GM18511 (cell line): ENCODE measurements at regions not wholly inside any gene's neighbourhood (a gene's known extent, or its start where the extent isn't known, plus 50 kb on each side); places are given as distances from the start of the nearest gene placed in this dataset.
"Not testable (repeated sequence)": the region's sequence is repeated elsewhere in the genome, so short reads cannot be mapped to it uniquely, and the experiment has no call there.

Experiments
- ATAC-seq: cut with Tn5 transposase; IDR thresholded peaks from one replicate; pipeline ENCODE4 v1.9.1; 2021; ENCODE audit warnings: mild to moderate bottlenecking, moderate library complexity; ENCODE audit not compliant: unreplicated experiment

DNA sequence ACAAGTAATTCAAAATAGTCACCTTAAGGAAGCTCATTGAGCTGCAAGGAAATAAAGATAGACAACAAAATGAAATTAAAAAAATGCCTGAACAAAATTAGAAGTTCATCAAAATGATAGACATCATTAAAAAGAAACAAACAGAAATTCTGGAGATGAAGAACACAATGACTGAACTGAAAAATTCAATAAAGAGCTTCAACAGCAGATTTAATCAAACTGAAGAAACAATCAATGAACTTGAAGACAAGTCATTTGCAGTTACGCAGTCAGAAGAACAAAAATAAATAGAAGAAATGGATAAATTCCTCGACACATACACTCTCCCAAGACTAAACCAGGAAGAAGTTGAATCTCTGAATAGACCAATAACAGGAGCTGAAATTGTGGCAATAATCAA is 390.0 kb upstream of the SPAG17 start:
- no peak for ATAC-seq

DNA sequence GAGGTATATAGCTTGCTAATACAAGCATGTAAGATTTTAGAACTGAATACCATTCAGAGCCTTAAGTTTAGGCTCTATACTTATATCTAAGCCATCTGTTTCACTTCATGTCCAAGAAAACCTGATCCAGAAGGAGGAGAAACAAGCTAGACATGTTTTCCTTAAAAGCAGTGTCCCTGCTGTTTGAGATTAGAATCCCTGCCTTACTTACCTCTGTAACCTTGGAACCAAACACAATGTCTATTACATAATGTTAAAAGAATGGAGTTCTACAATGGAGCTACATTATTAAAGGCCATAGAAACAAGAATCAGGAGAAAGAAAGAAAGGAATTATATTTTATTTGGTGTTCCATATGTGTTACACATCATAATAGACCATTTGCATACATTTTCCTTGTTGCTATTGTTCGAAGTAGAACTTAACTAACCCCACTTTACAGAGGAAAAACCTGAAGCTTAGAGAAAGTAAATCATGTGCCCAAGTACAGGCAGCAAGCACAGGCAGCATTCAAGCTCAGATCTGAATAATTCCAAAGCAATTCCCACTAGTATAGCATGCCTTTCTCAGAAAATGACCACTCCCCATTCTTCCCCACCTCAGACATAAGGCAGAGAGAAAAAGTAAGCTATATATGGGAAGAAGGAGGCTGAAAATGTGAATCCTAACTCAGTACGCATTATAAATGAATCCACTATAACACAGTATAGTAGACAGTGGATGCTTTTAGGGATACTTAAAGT is 380.1 kb upstream of the SPAG17 start:
- no peak for ATAC-seq

DNA sequence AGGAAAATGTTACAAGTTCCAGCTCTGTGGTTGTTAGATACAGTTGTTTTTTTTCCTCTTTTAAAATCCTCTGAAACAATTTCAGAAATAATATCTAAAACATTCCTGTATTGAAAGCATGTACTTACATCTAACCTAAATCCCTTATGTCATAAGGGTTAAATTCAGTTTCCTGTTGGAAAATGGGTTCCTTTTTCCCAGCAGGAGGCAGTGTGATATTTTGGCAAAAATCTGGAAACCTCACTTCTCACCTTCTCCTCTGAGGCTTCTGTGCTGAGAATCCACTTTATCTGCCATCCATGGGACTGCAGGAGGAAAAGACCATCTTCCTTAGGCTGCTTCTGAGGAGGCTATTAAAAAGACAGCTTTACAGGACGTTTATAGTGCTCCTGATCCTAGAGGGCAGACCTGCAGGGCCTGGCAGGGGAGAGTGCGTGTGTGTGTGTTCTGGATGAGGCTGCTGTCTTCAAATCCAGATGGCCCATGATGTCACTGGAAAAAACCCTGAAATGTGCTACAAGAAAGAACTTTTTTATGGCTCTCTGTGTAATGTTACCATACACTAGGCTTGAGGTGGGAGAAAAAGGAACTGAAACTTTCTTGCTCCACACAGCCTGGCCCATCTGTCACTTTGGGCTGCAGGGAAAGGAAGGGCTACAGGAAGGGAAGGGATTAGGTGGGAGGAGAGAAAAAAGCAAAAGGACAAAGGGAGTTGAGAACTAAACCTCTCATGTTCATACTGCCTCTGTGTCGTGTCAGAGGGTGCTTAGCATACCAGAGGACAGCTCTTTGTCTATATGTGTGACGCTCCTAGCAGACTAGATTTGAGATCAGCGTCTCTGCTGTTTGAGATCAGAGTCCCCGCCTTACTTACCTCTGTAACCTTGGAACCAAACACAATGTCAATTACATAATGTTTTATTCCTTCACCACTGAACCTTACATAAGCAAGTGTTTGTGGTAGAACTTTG is 379.2 kb upstream of the SPAG17 start:
- peak; percentile 89 for ATAC-seq

GRCh38 chr1:118558933-118559332 is 373.9 kb upstream of the SPAG17 start:
- ATAC-seq, result no peak

DNA sequence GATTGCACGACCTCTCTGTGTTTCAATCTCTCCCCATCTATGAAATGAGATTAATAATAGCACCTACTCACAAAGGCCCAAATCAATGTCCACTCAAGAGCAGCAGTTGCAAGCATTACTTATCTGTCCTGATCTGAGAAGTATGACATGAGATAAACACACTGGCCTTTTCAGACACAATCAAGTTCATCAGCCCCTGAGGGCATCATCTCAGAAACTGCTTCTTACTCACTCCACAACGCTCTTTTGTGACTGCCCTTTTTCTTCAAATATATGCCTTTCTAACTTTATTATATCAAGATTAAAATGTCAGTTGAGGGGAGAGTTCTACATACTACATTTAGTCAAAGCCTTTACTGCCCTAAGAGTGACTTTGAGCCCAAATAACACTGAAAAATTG is 371.9 kb upstream of the SPAG17 start:
- no peak for ATAC-seq

DNA sequence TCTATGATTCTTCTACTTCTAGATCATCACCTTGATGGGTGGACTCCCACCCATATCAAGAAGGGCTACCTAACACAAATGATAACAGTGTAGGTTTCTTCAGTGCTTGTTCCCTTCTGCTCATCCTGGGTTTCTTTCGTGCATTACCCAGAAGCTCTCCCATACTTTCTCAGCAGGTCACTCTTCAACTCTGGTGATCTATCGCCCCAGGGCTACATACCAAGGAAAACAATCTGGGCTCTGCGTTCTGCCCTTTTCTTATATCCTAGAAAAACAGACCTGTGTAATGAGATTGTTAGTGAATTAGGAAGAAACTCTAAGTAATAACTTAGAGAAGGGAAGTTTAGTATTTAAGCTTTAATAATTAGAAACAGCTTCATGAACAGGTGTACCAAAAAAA is 370.6 kb upstream of the SPAG17 start:
- no peak for ATAC-seq

- no peak for ATAC-seq
Measured at GRCh38 chr1:118535901-118536300, 350.9 kb upstream of the SPAG17 start.

DNA sequence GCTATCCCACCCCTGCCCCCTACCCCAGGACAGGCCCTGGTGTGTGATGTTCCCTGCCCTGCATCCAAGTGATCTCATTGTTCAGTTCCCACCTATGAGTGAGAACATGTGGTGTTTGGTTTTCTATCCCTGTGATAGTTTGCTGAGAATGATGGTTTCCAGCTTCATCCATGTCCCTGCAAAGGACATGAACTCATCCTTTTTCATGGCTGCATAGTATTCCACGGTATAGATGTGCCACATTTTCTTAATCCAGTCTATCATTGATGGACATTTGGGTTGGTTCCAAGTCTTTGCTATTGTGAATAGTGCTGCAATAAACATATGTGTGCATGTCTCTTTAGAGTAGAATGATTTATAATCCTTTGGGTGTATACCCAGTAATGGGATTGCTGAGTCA is 326.9 kb upstream of the SPAG17 start:
- not testable (repeated sequence) for ATAC-seq

GRCh38 chr1:118504867-118505266 is 319.8 kb upstream of the SPAG17 start:
- ATAC-seq, result no peak

DNA sequence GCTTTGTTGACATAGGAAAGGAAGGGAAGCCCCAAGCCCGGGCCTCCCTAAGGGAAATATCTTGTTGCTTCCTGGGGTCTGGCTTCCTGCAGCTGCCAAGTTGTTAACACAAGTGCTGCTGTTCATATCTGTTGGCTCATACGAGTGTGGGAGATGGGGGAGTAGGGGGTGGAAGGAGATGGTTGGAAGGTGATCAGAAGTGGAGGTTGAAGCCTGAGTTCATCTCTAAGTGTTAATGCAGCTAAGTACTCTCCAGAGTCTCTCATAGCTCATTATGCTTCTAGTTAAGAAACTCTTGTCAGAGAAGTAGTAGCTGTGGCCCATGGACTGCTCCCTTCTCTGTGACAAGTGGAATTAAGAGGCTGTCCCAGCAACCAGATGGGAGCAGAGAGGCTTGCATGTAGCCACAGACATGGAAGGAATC is 319.2 kb upstream of the SPAG17 start:
- no peak for ATAC-seq

DNA sequence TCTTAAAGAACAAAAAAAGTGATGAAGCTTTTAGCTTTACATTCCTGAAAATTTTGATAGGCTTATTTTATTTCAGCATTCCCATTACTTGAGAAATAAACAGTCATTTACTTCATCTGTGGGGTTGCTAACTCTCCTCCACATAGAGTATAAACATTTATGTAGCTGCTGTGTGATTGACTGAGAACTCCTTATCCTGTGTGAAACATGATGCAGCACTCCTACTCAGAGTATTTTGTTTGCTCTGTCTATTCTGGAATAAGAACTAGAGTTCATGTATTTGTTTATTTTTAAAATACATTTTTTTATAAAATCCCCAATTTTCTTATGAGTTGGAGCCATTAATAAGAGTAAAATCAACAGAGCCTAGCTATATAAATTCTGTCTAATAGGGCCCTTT is 318.7 kb upstream of the SPAG17 start:
- ATAC-seq, result no peak

DNA sequence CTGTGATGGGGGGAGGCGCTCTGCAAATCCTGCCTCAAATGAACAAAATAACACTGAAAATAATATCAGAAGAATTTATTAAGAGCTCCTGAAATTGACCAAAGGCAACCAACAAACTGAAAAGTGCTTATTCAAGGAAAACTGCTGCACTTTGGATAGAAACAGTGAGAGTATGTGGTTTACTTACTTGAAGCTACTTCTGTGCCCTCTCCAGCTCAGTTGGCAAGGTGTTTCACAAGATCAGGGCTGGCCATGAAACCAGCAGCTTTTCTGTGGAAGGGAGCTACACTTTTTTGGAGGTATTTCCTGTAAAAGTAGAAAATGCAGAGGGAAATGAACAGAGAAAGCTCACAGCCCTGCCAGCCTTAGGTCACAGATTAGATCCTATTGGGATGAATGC is 310.0 kb upstream of the SPAG17 start:
- no peak for ATAC-seq

- no peak for ATAC-seq
Measured at GRCh38 chr1:118488787-118489186, 303.8 kb upstream of the SPAG17 start.

DNA sequence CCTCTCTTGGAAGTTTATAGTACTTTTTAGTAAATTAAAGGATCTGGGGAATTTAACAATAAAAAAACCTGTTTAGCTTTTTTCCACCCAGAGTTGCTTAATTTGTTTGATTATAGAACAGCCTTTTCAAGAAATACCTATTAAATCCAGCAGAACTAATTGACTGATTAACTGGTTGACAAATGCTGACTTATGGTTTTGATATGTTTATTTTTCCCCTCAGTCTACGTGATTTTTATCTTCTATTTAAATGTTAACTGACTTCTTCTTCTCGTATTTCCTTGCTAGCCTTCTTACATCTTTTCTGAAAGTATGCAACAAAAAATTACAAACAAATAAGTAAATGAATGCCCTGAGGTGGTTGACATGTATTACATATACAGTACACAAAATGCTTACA is 302.9 kb upstream of the SPAG17 start:
- no peak for ATAC-seq

- ATAC-seq, result no peak
Measured at GRCh38 chr1:118487091-118487490, 302.1 kb upstream of the SPAG17 start.

DNA sequence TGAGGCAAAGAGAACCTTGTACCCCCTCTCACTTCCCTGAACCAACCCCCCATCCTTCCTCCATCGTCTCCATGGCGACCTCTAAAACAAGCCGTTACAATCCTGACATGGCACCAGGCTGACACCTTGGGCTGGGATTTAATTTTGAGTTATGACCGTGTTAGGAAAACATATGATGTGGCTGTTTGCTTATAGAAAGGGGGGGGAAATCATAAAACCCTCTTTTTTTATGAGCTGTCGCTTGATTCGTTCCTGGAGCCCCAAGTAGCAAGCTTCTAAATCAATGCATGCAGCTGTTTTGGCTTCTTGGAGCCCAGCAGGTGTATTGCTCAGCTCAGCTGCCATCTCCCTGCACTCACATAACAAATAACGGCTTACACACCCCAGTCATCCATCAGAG is 301.2 kb upstream of the SPAG17 start:
- ATAC-seq, result no peak

- ATAC-seq, result no peak
Measured at GRCh38 chr1:118485757-118486156, 300.7 kb upstream of the SPAG17 start.

- ATAC-seq, result no peak
Measured at GRCh38 chr1:118484893-118485292, 299.9 kb upstream of the SPAG17 start.

GRCh38 chr1:118483245-118484006 is 298.4 kb upstream of the SPAG17 start:
- no peak for ATAC-seq

DNA sequence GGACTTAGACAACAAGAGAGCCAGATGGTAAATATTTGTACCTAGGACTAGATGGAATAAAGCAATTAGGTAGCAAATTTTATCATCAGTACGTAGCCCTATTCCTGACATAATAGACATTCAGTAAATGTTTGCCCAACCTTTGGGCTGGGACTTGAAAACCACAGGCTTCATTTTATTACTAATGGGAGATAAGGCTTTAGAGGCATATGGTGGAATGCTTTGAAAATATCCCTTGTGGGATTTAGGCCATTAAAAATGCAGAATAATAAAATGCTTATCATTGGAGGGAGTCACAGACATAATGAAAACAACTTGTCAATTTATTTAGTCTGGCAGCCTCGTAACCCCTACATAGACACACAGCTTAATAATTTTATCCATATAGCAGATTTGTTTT is 296.1 kb upstream of the SPAG17 start:
- no peak for ATAC-seq

DNA sequence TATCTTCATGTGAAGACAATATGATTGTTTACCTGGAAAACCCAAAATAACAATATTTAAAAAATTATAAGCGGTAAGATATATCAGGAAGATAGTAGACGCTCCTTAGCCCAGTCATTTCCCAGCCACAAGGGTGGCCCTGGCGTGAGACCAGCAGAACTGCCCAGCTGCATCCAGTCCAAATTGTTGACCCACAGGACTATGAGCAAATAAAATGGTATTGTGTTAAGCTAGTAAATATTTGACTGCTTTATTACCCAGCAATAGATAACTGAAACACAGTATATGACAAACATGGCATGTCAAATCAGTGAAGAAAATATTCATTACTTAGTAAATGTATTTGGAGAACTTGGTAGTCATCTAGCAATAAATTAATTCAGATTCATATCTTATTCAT is 294.3 kb upstream of the SPAG17 start:
- ATAC-seq, result no peak
